Left ventricle myocardium inferior (tissue), 1 donor: ENCODE measurements at regions not wholly inside any gene's neighbourhood (a gene's known extent, or its start where the extent isn't known, plus 50 kb on each side); places are given as distances from the start of the nearest gene placed in this dataset.
"Not testable (repeated sequence)": the region's sequence is repeated elsewhere in the genome, so short reads cannot be mapped to it uniquely, and the experiment has no call there.

Source experiments
- DNase-seq: peaks from one replicate; pipeline ENCODE4 v3.0.0-alpha.2; 2020
- H3K27ac ChIP-seq: fragments of 200-600 bp; replicated peaks from 2 replicates; pipeline ENCODE4 v1.8.0; 2021
- H3K27me3 ChIP-seq: fragments of 200-600 bp; 2 replicates; pipeline ENCODE4 v1.8.0; 2021; ENCODE audit warnings: low read depth
- H3K36me3 ChIP-seq: fragments of 200-600 bp; 2 replicates; pipeline ENCODE4 v1.8.0; 2021
- H3K4me1 ChIP-seq: fragments of 200-600 bp; 2 replicates; pipeline ENCODE4 v1.8.0; 2021
- H3K4me3 ChIP-seq: fragments of 200-600 bp; 2 replicates; pipeline ENCODE4 v1.8.0; 2021; ENCODE audit warnings: mild to moderate bottlenecking, moderate library complexity
- H3K9me3 ChIP-seq: fragments of 200-600 bp; replicated peaks from 2 replicates; pipeline ENCODE4 v1.8.0; 2021
- intact Hi-C: fragments of 100-400 bp; cut with micrococcal nuclease; formaldehyde crosslinking; loops from one replicate; pipeline ENCODE4 v1.11.0; 2022
- TF ChIP-seq, protein P1 (sequence below): fragments of 200-600 bp; IDR thresholded peaks from 2 replicates; pipeline ENCODE4 v1.8.0; 2021; ENCODE audit warnings: antibody characterized with exemption, mild to moderate bottlenecking, borderline replicate concordance
- donor health status: DM: no; HTN: yes; CAD: no; lungs with severe emphysema.

DNA sequence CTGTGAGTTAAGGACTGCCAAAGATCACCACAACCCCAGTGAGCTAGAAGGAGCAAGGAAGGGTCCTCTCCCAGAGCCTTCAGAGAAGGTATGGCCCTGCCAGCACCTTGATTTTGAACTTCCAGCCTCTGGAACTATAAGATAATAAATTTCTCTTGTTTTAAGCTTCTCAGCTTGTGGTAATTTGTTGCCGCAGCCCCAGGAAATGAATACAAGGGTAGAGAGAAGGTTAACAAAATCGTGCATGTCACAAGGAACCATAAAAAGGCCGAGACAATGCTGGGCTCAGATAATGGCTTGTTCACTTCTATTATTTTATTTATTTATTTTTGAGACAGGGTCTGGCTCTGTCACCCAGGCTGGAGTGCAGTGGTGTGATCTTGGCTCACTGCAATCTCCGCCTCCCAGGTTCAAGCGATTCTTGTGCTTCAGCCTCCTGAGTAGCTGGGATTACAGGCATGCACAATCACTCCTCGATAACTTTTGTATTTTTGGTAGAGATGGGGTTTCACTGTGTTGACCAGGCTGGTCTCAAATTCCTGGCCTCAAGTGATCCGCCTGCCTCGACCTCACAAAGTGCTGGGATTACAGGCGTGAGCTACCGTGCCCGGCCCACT lies 71.5 kb downstream of the WSB1 start:
- H3K27ac ChIP-seq, H3K4me3 ChIP-seq, intact Hi-C loops, H3K27me3 ChIP-seq, H3K9me3 ChIP-seq, DNase-seq, H3K36me3 ChIP-seq, H3K4me1 ChIP-seq: not testable (repeated sequence)

- Histone ChIP-seq H3K4me1 (peaks cover 6% of the 10 kb centered on the region), H3K4me3 (no peak overlapping the region), H3K27me3 (no peaks in the 10 kb centered on the region), H3K27ac (no peak overlapping the region), H3K9me3 (peaks cover 11% of the 10 kb centered on the region), H3K36me3 (no peaks in the 10 kb centered on the region)
- intact Hi-C loops, result no loop called here
- TF ChIP-seq, protein P1, sequence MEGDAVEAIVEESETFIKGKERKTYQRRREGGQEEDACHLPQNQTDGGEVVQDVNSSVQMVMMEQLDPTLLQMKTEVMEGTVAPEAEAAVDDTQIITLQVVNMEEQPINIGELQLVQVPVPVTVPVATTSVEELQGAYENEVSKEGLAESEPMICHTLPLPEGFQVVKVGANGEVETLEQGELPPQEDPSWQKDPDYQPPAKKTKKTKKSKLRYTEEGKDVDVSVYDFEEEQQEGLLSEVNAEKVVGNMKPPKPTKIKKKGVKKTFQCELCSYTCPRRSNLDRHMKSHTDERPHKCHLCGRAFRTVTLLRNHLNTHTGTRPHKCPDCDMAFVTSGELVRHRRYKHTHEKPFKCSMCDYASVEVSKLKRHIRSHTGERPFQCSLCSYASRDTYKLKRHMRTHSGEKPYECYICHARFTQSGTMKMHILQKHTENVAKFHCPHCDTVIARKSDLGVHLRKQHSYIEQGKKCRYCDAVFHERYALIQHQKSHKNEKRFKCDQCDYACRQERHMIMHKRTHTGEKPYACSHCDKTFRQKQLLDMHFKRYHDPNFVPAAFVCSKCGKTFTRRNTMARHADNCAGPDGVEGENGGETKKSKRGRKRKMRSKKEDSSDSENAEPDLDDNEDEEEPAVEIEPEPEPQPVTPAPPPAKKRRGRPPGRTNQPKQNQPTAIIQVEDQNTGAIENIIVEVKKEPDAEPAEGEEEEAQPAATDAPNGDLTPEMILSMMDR, result no peak
- DNase-seq, result no peak
Observed at GRCh38 chr17:27366437-27366836, 72.5 kb downstream of the WSB1 start.

DNA sequence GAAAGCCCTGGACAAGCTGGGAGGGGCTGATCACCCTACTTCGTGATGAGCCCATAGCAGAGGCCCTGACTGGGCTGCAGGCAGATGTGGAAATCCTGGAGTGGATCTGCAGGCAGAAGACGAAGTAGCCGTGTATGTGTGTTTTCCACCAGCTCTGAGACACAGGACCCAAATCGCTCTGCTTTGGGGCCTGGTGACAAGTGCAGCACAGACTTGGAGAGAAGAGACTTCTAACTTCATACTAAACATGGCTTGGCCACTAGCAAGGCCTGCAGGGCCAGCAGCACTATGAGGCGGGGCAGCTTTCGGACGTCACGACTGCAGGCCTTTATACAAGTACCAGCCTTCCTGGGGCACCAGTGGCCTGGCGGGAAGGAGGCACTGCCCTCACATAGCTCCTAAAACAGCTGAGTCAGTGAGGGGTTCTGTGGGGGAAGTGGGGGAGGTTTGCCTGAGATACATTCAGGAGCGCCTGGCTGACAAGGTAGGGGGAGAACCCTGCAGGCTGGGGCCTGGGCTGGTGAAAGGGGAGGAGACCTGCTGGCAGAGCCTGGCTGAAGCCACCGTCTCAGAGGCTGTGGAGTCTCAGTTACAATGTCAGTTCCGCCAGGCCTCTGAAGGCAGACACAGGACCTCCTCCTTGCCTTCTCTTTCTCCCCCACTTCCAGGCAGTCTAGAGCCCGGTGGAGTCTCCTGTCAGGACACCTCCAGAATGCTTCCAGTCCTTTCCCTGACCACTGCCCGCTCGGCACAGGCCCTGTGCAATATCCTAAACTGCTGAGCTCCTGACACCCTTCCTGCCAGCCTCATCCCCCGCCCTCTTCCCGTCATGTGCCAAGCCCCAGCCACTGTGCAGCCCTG lies 73.4 kb downstream of the WSB1 start:
- Histone ChIP-seq H3K36me3 (no peaks in the 10 kb centered on the region), H3K4me1 (peaks cover 6% of the 10 kb centered on the region), H3K27me3 (no peaks in the 10 kb centered on the region), H3K27ac (no peak overlapping the region), H3K4me3 (no peak overlapping the region), H3K9me3 (peaks cover 12% of the 10 kb centered on the region)
- no peak for DNase-seq
- intact Hi-C loops, result no loop called here
- TF ChIP-seq, protein P1, result no peak

- H3K4me3 ChIP-seq, result no peak overlapping the region
- no peaks in the 10 kb centered on the region for H3K27me3 ChIP-seq
- peaks cover 5% of the 10 kb centered on the region for H3K4me1 ChIP-seq
- DNase-seq, result no peak
- intact Hi-C loops, result no loop called here
- H3K36me3 ChIP-seq, result no peaks in the 10 kb centered on the region
- H3K9me3 ChIP-seq, result peaks cover 14% of the 10 kb centered on the region
- TF ChIP-seq, protein P1, result no peak
- H3K27ac ChIP-seq, result no peak overlapping the region
Observed at GRCh38 chr17:27368151-27368795, 74.4 kb downstream of the WSB1 start.

DNA sequence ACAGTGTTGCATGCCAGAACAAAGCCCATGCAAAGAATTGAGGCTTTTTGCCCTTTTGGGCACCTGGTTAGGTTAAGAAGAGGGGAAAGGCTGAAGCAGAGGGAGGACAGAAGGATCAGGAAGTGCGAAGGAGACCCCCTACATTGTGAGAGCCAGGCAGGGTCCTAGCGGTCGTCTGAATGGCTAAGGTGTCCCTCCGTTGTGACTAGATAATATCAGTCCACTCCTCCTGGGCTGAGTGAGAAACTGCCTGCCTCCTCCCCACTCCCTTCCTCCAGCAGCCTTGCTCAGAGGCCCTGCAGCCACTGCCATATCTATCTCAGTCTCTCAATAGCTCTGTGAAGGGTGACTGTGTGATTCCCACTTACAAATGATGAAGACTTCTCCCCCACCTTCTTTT lies 75.1 kb downstream of the WSB1 start:
- no peak overlapping the region for H3K27ac ChIP-seq
- no peaks in the 10 kb centered on the region for H3K36me3 ChIP-seq
- no peaks in the 10 kb centered on the region for H3K4me1 ChIP-seq
- H3K27me3 ChIP-seq, result no peaks in the 10 kb centered on the region
- no peak overlapping the region for H3K4me3 ChIP-seq
- intact Hi-C loops, result no loop called here
- H3K9me3 ChIP-seq, result peaks cover 21% of the 10 kb centered on the region
- TF ChIP-seq, protein P1, result no peak
- DNase-seq, result no peak

- Histone ChIP-seq H3K27me3 (no peaks in the 10 kb centered on the region), H3K4me3 (no peak overlapping the region), H3K9me3 (peaks cover 23% of the 10 kb centered on the region), H3K36me3 (no peaks in the 10 kb centered on the region), H3K4me1 (no peaks in the 10 kb centered on the region), H3K27ac (no peak overlapping the region)
- TF ChIP-seq, protein P1, result no peak
- no peak for DNase-seq
- intact Hi-C loops, result no loop called here
Observed at GRCh38 chr17:27370776-27371175, 76.9 kb downstream of the WSB1 start.

DNA sequence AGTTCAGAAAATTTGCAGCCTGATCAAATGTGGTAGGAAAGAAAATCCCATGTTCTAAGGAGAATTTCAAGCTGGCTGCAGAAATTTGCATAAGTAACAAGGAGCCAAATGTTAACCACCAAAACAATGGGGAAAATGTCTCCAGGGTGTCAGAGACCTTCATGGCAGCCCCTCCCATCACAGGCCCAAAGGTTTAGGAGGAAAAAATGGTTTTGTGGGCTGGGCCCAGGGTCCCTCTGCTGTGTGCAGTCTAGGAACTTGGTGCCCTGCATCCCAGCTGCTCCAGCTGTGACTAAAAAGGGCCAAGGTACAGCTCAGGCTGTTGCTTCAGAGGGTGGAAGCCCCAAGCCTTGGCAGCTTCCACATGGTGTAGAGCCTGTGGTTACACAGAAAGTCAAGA lies 79.8 kb downstream of the WSB1 start:
- H3K4me3 ChIP-seq, H3K4me1 ChIP-seq, H3K27ac ChIP-seq, H3K36me3 ChIP-seq, DNase-seq, H3K27me3 ChIP-seq, intact Hi-C loops: not testable (repeated sequence)
- H3K9me3 ChIP-seq, result peaks cover 30% of the 10 kb centered on the region
